GM12865 (cell line): ENCODE measurements at regions not wholly inside any gene's neighbourhood (a gene's known extent, or its start where the extent isn't known, plus 50 kb on each side); places are given as distances from the start of the nearest gene placed in this dataset.
"Not testable (repeated sequence)": the region's sequence is repeated elsewhere in the genome, so short reads cannot be mapped to it uniquely, and the experiment has no call there.

Experiments used
- DNase-seq: peaks from one replicate; pipeline ENCODE4 v3.0.0; 2010; ENCODE audit warnings: low read depth
- H3K4me3 ChIP-seq: 2 replicates; pipeline ENCODE4 v1.5.1; 2011; ENCODE audit warnings: mild to moderate bottlenecking, low read depth, low read length, control low read depth
- TF ChIP-seq, protein P1 (sequence below): IDR thresholded peaks from 2 replicates; pipeline ENCODE4 v1.5.1; 2011; ENCODE audit warnings: low read length, control low read depth, low read depth, inconsistent platforms; ENCODE audit not compliant: insufficient read depth; ENCODE audit errors: missing control alignments

DNA sequence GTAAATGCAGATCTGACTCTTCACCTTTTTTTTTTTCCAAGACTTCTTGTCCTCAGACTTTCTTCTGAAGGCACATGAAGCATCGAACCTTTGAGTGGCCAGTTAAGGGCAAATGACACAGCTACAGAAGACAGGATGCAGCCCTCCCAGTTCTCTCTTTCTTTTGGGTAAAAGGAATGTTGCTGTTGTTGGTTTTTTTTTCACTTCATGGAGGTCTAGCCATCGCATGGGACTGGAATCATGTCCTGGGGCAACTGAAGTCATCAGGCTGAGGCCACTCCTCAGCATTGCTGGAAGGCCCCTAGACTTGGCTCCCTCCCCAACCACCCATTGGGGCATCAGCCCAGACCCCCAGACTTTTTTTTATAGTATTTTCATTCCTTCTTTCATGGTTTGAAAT is 896.5 kb downstream of the SORCS1 start:
- TF ChIP-seq, protein P1, sequence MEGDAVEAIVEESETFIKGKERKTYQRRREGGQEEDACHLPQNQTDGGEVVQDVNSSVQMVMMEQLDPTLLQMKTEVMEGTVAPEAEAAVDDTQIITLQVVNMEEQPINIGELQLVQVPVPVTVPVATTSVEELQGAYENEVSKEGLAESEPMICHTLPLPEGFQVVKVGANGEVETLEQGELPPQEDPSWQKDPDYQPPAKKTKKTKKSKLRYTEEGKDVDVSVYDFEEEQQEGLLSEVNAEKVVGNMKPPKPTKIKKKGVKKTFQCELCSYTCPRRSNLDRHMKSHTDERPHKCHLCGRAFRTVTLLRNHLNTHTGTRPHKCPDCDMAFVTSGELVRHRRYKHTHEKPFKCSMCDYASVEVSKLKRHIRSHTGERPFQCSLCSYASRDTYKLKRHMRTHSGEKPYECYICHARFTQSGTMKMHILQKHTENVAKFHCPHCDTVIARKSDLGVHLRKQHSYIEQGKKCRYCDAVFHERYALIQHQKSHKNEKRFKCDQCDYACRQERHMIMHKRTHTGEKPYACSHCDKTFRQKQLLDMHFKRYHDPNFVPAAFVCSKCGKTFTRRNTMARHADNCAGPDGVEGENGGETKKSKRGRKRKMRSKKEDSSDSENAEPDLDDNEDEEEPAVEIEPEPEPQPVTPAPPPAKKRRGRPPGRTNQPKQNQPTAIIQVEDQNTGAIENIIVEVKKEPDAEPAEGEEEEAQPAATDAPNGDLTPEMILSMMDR: no peak
- no peak for DNase-seq
- no peak overlapping the region for H3K4me3 ChIP-seq

DNA sequence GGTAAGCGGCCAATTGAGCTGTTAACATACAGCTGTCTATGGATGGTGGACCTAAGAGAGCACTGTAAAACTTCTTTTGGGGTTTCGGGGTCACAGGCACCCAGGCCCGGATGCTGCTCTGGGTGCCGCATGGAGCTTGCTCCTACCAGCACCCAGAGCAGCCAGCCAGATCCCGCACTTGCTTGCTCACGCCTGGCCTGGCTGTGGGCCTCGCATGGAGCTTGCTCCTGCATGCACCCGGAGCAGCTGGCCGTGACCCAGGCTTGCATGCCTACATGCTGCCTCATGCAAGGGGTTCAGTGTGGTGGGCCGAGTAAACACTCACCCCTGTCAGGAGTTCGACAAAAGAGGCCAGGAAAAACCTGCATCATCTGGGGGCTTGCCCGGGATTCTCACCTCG is 896.9 kb downstream of the SORCS1 start:
- H3K4me3 ChIP-seq: no peak overlapping the region
- DNase-seq: no peak
- TF ChIP-seq, protein P1: no peak

DNA sequence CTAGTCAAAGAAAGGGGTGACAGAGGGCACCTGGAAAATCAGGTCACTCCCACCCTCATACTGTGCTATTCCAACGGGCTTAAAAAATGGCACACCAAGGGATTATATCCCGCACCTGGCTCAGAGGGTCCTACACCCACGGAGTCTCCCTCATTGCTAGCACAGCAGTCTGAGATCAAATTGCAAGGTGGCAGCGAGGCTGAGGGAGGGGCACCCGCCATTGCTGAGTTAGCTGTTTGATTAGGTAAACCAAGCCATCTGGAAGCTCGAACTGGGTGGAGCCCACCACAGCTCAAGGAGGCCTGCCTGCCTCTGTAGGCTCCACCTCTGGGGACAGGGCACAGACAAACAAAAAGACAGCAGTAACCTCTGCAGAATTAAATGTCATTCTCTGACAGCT is 907.1 kb downstream of the SORCS1 start:
- not testable (repeated sequence) for DNase-seq, H3K4me3 ChIP-seq

DNA sequence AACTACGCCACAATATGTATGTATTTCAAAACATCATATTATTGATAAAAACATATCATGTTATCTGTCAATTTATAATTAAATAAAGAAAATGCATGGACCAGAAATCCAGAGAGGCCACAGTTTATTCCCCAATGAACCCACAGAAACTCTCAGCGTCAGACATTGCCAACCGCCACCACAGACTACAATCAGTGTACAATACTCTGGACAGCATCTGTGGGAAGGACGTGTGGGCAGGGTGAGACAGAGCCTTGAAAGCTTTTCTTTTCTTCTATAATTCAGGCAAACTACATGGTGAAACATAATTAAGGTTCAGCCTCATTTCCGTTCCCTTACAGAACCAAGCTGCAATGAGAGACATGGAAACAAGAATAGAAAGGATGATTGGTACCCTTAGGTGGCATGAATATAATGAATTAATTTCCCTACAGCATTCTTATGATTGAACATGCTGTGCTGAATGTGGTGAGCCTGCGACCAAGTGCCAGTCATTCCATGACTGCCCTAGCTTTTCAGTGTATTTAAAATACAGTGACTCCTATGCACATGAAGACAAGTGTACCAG is 909.3 kb downstream of the SORCS1 start:
- TF ChIP-seq, protein P1: no peak
- no peak for DNase-seq
- H3K4me3 ChIP-seq: no peak overlapping the region

DNA sequence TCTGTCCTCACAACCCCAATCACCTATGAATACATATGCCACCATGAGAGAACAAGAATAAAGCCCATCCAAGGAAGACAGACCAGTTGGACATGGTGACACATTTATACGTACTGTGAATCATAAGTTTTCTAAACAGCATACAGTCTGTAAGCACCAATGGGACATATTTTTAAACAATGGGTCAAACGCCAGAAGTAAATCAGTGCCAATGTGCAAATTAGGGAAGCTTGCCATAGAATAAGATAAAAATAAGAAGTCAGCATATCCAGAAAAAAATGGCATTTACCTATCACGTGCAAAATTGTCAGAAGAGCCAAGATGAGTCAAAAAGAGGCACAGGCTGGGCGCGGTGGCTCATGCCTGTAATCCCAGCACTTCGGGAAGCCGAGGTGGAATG is 910.4 kb downstream of the SORCS1 start:
- TF ChIP-seq, protein P1: no peak
- no peak overlapping the region for H3K4me3 ChIP-seq
- DNase-seq: no peak

DNA sequence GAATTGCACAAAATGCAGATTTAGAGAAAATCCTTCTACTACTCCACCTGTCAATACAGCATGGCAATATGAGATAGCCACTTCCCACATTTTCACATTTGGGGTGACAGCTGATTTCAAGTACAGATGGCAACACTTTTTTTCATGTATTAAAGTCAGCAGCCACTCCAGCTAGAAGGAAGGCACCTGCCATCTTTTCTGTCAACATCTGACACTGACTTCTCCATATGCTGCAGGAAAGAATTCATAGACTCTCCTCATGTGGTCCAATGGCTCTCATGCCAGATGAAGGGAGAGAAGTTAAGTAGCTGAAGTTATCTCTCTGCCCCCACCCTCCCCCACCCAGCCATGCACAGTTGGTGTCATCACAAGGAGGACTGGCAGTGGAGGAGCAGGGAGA is 912.0 kb downstream of the SORCS1 start:
- no peak for DNase-seq
- TF ChIP-seq, protein P1: no peak
- H3K4me3 ChIP-seq: no peak overlapping the region

DNA sequence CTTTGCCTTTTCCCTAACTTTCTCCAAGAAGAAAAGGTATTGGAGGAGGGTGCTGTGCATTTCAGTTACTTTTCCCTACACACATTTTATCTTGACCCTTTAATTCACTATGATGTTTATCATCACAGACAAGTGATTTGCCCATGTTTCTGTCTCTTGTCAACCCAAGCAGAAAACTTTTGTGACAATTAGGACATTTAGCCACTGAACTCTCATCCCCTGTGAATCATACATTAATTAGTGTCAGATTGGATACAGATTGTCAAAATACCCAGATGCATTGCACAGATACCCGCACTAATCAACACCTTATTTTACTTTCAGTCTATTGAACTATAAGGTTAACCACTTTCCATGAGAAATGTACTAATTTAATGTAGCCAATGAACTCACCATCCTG is 912.9 kb downstream of the SORCS1 start:
- H3K4me3 ChIP-seq: no peak overlapping the region
- no peak for DNase-seq
- TF ChIP-seq, protein P1: no peak
